Thyroid gland (tissue), 4 donors: ENCODE measurements at regions not wholly inside any gene's neighbourhood (a gene's known extent, or its start where the extent isn't known, plus 50 kb on each side); places are given as distances from the start of the nearest gene placed in this dataset.

Source experiments
- DNase-seq, 2 donors: peaks; one replicate each; pipeline ENCODE4 v3.0.0-alpha.2; 2019
- H3K27ac ChIP-seq, 3 donors: fragments of 200-600 bp; sonication (generic); 1 replicate in 2 of 3; 2 replicates in 1 of 3; pipeline ENCODE4 v1.5.1; 2016 to 2019; ENCODE audit warnings: mild to moderate bottlenecking in 1 of 3, moderate library complexity in 1 of 3
- H3K27me3 ChIP-seq: fragments of 200-600 bp; sonication (generic); one replicate; pipeline ENCODE4 v1.5.1; 2019
- H3K36me3 ChIP-seq, 2 donors: fragments of 200-600 bp; sonication (generic); one replicate each; pipeline ENCODE4 v1.5.1; 2016 to 2019
- H3K4me1 ChIP-seq, 2 donors: fragments of 200-600 bp; sonication (generic); one replicate each; pipeline ENCODE4 v1.5.1; 2017 to 2019
- H3K4me3 ChIP-seq, 3 donors: fragments of 200-600 bp; sonication (generic); replicated peaks in 1 of 3; 1 replicate in 2 of 3; 2 replicates in 1 of 3; pipeline ENCODE4 v1.5.1; 2016; ENCODE audit warnings: mild to moderate bottlenecking in 1 of 3
- H3K9me3 ChIP-seq: fragments of 200-600 bp; sonication (generic); one replicate; pipeline ENCODE4 v1.5.1; 2017
- POLR2A ChIP-seq, 2 donors: fragments of 450-650 bp; IDR thresholded peaks; one replicate each; pipeline ENCODE4 v1.6.1; 2017; ENCODE audit warnings: antibody characterized with exemption in 2 of 2, mild to moderate bottlenecking in 2 of 2, moderate library complexity in 1 of 2
- WGBS, 2 donors: methylation state at CpG; one replicate each; pipeline ENCODE4 v1.1.5; 2017; 5-methylcytosine and 5-hydroxymethylcytosine counted together
- intact Hi-C: fragments of 100-400 bp; cut with DNase I; formaldehyde crosslinking; loops from one replicate; pipeline ENCODE4 v1.15.1; 2023
- TF ChIP-seq, protein P1 (sequence below), 6 experiments: fragments of 200-600 bp in 3 of 6; fragments of 450-650 bp in 3 of 6; sonication (generic) in 3 of 6; IDR thresholded peaks; one replicate each; pipeline ENCODE4 v1.5.1; 2016 to 2019; ENCODE audit warnings: antibody characterized with exemption in 6 of 6, mild to moderate bottlenecking in 2 of 6, inconsistent platforms in 1 of 6, moderate library complexity in 1 of 6

DNA sequence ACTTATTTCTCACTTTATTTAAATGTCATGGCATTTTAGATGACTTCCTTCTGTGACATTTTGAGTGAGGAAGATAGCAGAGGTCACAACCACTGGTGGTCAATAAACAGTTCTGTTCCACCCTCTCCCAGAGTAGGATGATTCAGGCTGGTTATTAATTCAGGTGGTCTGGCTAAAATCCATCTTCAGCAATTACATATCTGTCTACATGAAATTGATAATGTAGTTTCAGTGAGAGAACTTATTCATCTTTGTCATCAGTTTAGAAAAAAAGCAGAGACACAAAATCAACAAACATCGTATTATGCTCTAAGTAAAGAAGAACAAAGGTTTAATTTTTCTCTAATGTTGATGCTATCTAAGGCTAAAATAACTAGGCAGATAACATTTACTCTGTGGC is 525.5 kb downstream of the TENT5A start:
- H3K9me3 ChIP-seq: no peaks in the 10 kb centered on the region
- no peaks in the 10 kb centered on the region for H3K27me3 ChIP-seq
- intact Hi-C loops: no loop called here
- no peaks in the 10 kb centered on the region for H3K4me1 ChIP-seq
- H3K27ac ChIP-seq: no peak overlapping the region
- no peak for DNase-seq
- no peaks in the 10 kb centered on the region for H3K36me3 ChIP-seq
- WGBS, 2 donors: 83 to 86% methylated on average over 1 of the region's 1 CpG
- H3K4me3 ChIP-seq: no peak overlapping the region
- TF ChIP-seq, protein P1, sequence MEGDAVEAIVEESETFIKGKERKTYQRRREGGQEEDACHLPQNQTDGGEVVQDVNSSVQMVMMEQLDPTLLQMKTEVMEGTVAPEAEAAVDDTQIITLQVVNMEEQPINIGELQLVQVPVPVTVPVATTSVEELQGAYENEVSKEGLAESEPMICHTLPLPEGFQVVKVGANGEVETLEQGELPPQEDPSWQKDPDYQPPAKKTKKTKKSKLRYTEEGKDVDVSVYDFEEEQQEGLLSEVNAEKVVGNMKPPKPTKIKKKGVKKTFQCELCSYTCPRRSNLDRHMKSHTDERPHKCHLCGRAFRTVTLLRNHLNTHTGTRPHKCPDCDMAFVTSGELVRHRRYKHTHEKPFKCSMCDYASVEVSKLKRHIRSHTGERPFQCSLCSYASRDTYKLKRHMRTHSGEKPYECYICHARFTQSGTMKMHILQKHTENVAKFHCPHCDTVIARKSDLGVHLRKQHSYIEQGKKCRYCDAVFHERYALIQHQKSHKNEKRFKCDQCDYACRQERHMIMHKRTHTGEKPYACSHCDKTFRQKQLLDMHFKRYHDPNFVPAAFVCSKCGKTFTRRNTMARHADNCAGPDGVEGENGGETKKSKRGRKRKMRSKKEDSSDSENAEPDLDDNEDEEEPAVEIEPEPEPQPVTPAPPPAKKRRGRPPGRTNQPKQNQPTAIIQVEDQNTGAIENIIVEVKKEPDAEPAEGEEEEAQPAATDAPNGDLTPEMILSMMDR (IDR thresholded peaks at IDR 0.05): no peak
- TF ChIP-seq POLR2A (IDR thresholded peaks at IDR 0.05): no peak

DNA sequence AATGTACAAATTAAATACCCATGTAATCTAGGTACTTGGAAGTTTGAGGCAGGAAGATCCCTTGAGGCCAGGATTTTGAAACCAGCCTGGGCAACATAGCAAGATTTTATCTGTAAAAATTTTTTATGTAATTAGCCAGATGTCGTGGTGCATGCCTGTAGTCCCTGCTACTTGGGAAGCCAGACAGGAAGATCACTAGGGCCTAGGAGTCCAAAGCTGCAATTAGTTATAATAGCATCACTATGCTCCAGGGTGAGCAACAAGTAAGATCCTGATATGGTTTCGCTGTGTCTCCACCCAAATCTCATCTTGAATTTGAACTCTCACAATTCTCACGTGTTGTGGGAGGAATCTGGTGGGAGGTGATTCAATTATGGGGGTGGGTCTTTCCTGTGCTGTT is 535.8 kb downstream of the TENT5A start:
- TF ChIP-seq POLR2A (IDR thresholded peaks at IDR 0.05): no peak
- TF ChIP-seq, protein P1 (IDR thresholded peaks at IDR 0.05): no peak
- no peaks in the 10 kb centered on the region for H3K4me1 ChIP-seq
- H3K4me3 ChIP-seq: no peak overlapping the region
- WGBS, 2 donors: 80 to 83% methylated on average over 3 of the region's 3 CpGs
- H3K27ac ChIP-seq: no peak overlapping the region
- intact Hi-C loops: no loop called here
- no peak for DNase-seq
- no peaks in the 10 kb centered on the region for H3K27me3 ChIP-seq
- H3K9me3 ChIP-seq: no peaks in the 10 kb centered on the region
- no peaks in the 10 kb centered on the region for H3K36me3 ChIP-seq

DNA sequence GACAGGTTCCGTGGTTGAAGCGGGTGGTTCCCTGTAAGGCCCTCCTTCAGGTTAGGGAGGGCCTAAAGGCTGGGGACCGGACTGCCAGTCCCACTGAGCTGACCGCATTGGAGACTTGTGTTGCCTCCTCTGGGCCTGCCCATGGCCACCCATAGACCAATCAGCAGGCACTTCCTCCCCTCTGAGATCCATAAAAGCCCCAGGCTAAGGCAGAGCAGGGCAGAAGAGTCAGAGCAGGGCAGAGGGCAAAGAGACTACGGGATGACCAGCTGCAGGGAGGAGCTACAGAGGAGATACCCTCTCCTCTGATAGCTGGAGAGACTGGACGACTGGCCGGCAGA is 537.4 kb downstream of the TENT5A start:
- no peaks in the 10 kb centered on the region for H3K36me3 ChIP-seq
- no peak for TF ChIP-seq POLR2A (IDR thresholded peaks at IDR 0.05)
- TF ChIP-seq, protein P1 (IDR thresholded peaks at IDR 0.05): no peak
- intact Hi-C loops: no loop called here
- DNase-seq: no peak
- H3K4me3 ChIP-seq: no peak overlapping the region
- H3K27me3 ChIP-seq: no peaks in the 10 kb centered on the region
- H3K4me1 ChIP-seq: no peaks in the 10 kb centered on the region
- no peak overlapping the region for H3K27ac ChIP-seq
- no peaks in the 10 kb centered on the region for H3K9me3 ChIP-seq
- 85 to 87% methylated on average over 4 of the region's 7 CpGs for WGBS, 2 donors

- H3K36me3 ChIP-seq: no peaks in the 10 kb centered on the region
Observed at GRCh38 chr6:81214414-81215091, 537.9 kb downstream of the TENT5A start.

DNA sequence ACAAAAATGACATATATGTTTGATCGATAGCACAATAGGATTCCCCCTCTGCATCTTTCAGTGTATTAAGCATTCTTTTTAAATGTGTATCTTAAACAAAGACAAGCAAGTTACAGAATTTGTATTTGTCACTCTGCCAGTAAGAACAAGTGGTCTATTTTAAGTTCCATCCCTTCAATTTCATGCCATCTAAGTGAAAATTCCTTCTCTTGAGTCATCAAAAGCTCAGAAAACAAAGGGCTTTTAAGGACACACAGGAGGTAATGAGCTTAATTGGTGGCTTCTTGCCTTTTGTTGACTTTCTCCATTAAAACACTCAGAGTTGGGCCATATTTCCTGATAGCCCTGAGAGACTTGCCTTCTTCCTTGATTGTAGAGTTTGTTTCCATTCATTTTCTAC is 547.8 kb downstream of the TENT5A start:
- intact Hi-C loops: no loop called here
- no peak for TF ChIP-seq POLR2A (IDR thresholded peaks at IDR 0.05)
- TF ChIP-seq, protein P1 (IDR thresholded peaks at IDR 0.05): no peak
- Histone ChIP-seq H3K36me3 (no peaks in the 10 kb centered on the region), H3K27me3 (no peaks in the 10 kb centered on the region), H3K27ac (no peak overlapping the region), H3K4me3 (no peak overlapping the region), H3K9me3 (no peaks in the 10 kb centered on the region), H3K4me1 (no peaks in the 10 kb centered on the region)
- no peak for DNase-seq
- WGBS, 2 donors: 60 to 74% methylated on average over 1 of the region's 1 CpG

More at GRCh38 chr6:81214414-81215091, 537.9 kb downstream of the TENT5A start:
- H3K4me1 ChIP-seq: no peaks in the 10 kb centered on the region
- H3K27me3 ChIP-seq: no peaks in the 10 kb centered on the region
- H3K27ac ChIP-seq: no peak overlapping the region
- no peak for TF ChIP-seq POLR2A (IDR thresholded peaks at IDR 0.05)
- no peak overlapping the region for H3K4me3 ChIP-seq
- WGBS, 2 donors: 87 to 89% methylated on average over 4 to 10 of the region's 15 CpGs
- intact Hi-C loops: no loop called here
- no peak for DNase-seq
- no peaks in the 10 kb centered on the region for H3K9me3 ChIP-seq
